Activated T-cell treated with anti-CD3 and anti-CD28 coated beads, Interleukin-2, amount 50 U/mL, for 48 hours (primary cell): ENCODE measurements at regions not wholly inside any gene's neighbourhood (a gene's known extent, or its start where the extent isn't known, plus 50 kb on each side); places are given as distances from the start of the nearest gene placed in this dataset.

ENCODE experiments used
- DNase-seq, 2 experiments: peaks; one replicate each; pipeline ENCODE4 v3.0.0-alpha.2; 2020

DNA sequence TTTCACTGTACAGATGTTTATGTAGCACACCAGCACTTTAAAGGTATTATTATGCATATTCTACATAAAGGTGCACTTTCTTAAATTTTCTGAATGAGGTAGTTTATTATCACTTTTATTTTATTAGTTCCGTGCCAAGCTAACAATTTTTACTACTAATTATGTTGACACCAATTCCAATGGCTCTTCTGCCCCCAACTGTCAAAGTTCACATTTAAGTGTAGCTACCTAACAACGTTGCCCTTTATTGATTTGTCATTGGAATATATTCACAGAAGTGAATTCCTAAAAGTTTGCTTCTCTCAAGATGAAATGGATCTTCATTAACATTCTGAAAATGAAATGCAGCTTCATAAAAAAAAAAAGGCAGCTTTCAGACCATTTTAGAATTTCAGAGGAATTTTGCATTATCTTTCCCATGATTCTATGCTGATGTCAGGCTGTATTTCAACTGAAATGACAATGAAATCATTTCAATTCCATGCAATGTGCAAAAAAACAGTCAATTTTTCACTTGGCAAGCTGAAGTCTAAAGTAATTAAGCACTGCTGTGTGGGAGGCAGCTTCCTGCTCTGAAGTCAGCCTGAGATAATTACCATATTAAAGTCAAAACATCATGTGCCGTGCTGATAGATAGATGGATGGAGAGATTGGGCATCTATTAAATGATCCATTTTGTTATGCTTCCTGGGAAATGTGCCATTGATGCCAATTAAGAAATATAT lies 229.2 kb downstream of the TTLL7 start:
- no peak for DNase-seq

DNA sequence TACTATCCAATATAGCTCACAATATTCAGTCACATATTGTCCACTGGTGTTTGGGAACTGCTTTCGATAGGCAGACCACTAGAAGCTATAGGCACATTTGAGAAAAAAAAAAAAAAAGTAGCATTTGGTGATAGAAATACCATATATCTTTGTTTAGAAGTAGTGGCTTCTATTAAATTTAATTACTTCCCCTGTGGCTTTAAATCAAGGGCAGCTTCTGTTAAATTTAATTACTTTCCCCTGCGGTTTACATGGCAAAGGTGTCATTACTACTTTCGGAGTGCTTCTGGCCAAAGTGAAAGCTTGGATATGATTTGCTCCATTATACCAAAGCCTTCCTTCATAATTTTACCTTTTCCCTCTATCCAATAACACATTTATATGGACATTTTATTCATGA lies 229.9 kb downstream of the TTLL7 start:
- DNase-seq: no peak

DNA sequence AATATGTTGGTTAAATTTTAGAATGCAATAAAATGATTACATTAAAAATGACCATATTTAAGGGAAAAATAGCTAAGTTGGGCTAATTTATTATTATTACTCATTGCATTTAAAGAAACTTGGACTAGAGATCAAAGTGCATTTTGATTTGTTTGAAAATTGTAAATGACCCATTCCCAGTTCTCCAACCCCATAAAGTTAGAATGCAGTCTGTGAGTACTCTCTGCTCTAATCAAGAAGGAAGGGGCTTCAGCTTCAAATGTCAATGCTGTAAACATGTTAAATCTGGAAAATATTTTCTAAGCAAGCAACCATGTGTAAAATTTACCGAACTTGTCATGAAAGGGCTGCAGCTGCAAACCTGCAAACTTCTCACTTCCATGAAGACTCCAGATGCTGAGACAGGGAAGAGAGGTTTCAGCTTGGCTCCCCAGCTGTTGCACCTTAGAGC lies 232.7 kb downstream of the TTLL7 start:
- DNase-seq: no peak

DNA sequence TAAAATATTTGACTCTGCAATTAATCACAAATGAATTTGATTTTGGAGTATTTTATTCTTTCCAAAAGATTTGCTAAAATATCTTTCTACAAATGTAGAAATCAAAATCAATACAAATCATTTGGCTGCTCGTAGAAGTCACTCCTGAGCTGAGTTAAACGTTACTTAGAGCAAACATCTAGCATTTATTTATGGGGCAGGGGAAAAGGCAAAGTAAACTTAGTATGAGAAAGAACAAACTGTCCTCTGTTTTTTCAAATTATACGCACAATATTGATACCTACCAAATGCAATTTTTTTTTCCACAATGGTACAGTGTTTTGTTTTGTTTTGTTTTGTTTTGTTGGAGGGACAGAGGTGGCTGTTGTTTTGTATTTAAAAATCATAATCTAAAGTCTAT lies 233.8 kb downstream of the TTLL7 start:
- DNase-seq: no peak

DNA sequence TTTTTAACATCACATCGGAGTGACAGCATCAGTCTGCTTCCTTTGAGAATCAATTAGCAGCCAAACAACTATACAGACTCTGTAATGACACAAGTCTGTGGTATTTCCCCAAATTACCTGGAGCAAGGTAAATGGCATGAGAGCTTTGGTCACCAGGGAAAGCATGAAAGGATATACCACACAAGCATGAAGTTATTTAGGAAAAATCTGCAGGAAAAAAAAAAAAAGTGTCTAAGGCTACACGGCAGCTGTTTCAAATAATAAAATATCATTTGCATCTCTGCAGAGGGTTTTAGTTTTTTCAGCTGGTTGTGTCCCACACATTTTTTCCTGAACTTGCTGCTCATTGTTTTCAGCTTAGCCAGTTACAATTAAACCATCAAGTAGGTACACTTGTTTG lies 234.7 kb downstream of the TTLL7 start:
- no peak for DNase-seq

DNA sequence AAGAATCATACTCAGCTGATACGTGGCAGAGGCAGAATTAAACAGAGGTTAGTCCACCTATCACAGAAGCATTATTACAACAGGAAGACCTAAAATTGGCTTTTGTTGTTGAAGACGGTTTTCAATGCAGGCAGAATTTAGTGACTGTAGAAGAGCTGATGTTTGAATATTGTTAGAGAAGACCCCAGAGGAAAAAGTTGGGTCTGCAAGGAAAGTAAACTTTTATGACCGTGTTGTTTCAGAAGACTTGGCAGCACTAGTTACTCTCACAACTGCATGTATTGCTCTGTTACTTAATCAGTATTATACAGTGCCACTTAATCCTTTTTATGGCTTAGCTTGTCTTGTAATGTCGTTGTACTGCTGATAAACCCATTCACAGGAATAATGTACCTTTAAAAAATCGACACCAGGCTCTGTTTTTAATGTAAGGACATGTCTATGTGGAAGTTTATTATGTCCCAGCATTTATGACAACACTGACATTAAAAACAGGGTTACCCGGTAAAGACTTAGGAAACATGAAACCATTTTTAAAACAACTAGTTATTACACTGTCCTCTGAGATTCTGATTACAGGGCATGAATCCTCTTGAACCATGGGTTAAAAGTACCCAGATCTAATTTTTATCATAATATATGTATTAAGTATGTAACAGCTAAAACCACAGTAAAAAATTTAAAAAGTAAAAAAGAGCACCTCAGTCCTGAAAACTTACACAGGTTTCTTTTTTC lies 235.4 kb downstream of the TTLL7 start:
- DNase-seq: no peak

DNA sequence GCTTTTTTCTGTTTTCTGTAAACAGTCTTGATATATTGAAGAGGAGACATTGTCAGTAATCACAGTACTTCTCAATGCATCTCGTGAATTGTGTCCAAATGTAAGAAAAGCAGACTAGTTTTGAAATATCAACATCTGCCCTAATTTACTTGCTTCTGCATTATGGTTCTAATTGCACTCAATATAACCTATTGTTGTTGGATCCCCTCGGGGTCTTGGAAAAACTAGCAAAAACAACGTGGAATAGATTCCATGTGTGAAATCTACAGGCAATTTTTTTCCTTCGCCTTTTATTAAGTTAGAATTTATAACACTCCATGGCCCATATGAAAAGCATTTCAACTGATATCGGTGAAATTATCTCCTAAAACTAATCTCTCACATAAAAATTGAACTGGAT lies 236.5 kb downstream of the TTLL7 start:
- DNase-seq: no peak

DNA sequence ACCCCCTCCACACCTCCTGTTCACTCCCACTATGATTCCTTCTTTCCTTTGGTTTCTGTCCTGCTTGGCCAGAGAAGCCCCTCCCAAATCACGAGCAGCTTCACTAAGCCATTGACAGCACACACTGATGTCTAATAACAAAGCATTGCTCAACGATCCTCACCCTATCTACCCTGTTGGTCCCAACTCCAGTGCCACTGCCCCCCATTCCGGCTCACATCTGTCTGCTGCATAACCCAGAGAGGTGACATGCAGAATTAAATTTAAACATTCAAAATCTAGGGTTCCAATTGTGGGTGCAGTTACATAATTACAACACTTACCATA lies 236.9 kb downstream of the TTLL7 start:
- DNase-seq: no peak

DNA sequence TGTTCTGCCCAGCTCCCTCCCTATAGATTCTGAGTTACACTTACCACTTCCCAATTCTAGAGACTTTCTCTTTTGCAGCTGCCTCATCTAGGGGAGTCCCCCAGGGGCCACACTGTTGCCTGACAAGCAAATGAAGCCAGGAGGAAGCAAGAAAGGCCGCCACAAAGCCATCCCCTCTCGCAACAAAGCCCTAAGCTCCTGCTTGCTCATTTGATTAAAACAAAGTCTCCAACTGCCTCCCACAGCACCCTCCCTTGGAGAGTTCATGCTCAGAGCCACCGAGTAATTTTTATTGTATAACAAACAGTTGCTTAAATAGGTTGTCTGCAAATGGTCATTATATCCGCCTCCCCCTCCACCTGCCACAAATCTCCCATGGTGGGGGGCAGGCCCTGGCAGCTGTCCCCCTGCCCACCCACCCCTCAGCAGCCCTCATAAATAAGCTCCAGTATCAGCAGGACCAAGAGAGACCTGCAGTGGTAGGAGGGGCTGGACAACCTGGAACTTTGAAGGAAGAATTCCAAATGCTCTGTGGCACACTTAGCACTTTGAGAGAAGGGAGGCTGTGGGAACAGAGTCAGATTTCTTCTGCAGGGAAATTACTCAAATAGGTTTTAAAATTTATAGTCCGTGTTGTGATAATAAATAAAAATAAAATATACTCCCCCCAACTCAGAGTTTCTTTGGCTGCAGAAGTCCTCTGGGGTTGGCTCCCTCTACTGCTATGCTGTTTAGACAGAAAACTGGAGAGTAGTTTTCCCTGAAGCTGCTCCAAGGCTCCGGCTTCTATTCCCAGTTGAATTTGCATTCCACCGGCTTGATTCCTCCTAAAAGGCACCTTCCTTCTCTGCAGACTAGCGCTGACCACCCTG lies 237.5 kb downstream of the TTLL7 start:
- no peak for DNase-seq

DNA sequence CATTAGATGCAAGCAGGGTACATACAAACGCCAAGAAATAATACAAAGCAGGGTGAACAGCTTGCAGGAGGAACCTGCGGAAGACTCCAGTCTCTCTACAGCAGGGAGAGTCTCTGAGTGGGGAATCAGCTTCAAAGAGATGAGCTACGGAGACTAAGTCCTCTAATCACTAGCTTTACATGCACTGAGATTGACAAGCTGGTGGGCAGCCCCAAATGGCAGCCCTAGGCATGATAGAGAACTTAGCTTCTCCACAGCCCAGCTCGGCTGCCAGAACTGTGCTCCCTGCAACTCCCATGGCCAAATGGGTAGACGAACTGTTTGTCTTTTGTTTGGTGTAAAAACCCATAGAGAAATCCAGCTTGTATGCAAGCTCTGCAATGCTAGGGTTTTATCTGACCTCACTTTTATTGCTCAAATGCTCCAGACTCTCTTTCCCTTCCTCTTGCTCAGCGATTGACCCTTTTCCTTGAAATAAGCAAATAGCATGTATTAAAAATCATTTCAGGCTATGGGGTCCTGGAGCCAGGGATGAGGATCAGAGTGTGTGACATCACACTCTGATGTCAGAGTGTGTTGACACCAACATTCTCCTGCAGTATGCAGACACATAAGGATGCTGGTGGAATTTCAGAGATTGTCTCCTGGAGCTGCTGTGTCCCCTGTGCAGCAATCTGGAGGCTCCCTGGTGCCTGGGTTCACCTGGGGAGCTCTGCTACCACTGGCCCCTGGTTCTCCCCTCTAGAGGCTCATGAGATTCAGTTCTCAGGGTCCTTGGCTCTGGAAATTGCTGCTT lies 238.5 kb downstream of the TTLL7 start:
- no peak for DNase-seq

DNA sequence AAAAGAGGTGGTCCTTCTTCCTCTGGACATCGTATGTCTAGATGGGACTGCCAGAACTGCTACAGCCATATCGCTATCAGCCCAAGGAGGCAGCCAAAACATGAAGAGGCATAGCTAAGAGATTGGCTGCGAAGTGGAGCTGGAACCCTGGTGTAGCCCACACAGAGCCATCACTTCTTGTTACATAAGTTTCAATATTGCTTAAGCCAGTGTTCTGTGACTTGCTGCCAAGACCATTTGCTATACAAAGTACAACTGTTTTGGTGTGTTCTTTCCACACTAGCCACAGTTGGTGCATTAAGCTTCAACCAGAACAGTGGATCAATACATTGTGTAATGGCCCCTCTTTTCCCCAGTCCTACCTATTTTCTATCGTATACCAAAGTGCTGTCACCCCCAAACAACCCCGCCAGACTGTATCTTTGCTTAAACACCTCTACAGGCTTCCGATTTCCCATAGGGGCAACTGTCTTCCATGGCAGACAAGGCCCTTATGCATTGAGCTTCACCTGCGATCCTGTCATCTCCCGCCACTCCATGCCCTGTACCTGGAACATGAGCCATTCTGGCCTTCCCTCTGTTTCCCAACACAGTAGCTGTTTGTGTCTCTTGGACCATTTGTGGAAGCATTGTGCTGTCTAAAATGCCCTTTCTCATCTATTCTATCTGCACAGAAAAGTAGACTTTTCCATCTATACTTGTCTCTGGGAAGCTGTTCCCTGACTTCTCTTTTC lies 241.8 kb downstream of the TTLL7 start:
- no peak for DNase-seq

DNA sequence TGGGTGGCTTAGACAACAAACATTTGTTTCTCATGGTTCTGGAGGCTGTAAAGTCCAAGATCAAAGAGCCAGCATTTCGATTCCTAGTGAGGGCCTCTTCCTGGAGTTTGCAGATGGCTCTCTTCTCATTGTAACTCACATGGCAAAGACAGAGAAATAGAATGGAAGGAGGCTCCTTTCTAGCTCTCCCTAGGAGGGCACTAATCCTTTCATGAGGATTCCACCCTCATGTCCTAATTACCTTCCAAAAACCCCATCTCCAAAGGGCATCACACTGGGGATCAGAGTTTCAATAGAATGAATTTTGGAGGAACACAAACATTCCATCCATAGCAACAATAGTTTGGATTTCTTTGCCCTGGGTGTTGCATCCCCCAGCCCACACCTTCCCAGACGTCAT lies 247.3 kb downstream of the TTLL7 start:
- no peak for DNase-seq

DNA sequence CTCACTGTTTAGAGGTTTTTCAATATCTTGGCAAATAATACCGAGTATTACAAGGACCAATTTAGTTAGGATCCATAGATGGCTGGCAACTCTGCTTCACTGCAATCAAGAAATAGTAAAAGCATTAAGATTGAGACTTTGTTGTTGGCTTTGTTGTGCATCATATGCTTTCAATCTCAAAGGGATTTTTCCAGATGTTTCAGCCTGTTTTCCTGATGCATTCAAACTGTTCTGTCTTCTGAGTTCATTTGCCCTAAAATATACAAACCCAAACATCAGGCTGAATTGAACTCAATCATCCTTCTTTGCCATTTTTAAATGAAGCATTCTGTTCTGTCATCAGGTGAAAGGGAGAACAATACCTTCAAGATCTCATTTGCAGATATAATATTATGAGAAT lies 248.7 kb downstream of the TTLL7 start:
- DNase-seq: no peak

DNA sequence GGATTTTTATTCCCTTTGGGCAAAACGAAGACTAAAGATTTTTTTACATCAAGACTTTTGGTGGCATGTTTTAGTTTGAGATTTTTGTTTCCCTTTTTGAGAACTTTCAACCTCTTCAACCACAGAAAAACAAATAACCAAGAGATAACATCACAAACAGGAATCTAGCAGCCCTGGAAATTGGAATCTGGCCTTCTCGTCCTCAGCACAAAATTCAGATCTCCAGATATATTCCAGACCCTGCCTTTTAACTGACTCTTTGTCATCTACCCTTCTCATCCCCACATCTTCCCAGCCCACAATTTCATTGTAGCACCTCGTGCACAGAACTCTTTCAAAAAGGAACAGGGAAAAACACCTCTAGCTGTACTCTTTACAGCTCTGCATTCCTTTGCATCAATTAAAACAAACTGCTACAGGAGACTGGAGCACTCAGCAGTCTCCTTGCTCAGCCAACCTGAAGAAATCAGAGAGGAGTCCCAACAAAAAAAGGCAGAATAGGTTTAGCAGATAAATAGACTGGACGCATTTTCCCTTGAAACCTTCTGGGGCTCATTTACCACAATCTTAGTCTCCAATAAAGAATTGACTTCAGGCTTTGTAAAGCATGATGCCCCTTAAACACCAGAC lies 251.0 kb downstream of the TTLL7 start:
- no peak for DNase-seq

DNA sequence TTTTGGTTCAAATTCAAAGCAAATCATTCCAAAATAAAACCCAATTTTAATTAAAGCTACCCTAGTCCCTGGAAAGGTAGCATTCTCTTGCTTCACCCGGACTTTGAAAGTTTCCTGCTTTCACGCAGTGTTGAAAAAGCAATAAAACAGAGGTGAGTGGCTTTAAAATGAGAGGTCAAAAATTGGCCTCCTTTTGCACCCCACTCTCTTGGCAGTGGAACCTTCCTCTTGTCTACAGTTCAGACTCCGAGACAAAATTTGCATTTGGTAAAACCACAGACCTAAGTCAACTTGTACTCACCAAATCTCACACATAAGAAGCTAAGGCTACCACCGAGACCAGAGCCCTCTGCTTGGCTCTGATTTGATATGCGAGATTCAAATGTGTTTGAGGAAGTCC lies 252.7 kb downstream of the TTLL7 start:
- no peak for DNase-seq

DNA sequence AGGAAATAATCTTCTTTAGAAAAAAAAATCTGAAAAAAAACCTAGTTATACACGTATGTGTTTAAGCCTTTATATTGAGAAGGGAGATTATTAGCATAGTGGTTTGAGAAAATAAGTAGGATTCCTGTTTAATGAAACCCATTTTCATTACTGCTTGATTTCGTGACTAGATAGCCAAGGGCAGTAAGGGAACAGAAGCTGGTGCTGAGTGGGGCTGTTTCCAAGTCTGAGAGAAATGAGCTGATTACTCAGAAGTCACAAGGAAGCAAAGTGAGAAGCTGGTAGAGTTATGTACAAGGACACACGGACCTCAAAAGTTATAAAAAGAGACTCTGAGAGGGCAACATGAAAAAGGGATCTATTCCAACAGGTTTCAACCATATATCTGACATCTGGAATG lies 256.5 kb downstream of the TTLL7 start:
- DNase-seq: no peak

DNA sequence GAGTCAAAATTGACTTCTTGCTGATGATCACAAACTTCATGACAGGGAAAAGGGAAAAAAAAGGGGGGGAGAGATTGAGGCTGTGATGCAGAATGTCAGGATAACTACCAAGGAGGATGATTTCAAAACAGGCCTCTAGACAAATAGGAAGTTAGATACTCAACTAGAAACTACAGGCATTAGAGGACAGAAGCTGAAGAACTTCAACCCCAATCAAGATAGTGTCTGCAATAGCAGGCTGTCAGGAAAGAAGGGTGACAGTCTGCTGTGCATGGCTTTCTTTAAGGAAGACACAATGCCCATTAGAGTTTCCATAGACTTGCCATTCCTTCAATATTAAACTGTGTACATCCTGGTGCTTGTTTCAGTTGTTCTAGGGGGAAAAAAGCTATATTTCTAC lies 257.2 kb downstream of the TTLL7 start:
- DNase-seq: no peak

DNA sequence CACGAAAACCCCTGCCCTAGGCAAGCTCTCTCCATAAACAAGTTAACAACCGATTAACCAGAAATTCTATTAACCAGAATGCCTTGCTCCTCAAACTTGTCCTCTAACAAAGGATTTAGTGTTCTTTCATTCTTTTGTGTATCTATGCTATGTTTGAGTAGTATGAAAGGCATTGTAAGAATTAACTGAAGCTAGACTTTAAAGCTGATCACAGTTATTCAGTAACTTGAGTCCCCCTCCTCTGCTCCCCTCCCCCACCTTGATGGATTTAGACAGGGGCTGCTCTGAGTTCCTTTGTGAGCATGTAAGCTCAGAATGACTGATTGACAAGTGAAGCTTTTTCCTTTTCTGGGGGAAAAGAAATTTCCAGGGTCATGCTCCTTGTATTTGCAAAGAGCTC lies 257.6 kb downstream of the TTLL7 start:
- DNase-seq: no peak

DNA sequence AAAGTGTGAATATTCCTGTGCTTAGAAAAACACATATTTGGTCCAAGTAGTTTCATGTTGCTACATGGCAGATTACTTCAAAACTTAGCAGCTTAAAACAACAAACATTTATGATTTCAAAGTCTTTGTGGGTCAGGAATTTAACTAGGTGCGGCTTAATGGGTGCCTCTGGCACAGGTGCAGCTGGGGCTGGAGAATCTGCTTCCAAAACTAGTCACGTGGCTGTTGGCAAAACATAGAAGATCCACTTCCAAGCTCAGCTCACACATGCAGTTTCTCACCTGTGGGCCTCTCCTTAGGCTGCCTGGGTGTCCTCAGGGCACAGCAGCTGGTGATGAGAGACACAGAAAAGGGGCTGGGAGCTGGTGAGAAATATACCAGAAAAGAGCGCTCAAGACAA lies 263.4 kb downstream of the TTLL7 start:
- no peak for DNase-seq

DNA sequence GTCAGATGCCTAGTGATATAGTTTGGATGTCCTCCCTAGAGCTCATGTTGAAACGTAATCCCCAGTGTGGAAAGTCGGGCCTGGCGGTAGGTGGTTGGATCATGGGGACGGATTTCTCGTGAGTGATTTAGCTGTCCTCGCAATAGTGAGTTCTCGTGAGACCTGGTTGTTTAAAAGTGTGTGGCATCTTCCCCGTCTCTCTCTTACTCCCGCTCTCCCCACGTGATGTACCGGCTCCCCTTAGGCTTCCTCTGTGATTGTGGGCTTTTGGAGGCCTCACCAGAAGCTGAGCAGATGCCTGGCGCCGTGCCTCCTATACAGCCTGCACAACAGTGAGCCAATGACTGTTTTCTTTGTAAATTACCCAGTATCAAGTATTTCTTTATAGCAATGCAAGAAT lies 264.5 kb downstream of the TTLL7 start:
- DNase-seq: no peak

DNA sequence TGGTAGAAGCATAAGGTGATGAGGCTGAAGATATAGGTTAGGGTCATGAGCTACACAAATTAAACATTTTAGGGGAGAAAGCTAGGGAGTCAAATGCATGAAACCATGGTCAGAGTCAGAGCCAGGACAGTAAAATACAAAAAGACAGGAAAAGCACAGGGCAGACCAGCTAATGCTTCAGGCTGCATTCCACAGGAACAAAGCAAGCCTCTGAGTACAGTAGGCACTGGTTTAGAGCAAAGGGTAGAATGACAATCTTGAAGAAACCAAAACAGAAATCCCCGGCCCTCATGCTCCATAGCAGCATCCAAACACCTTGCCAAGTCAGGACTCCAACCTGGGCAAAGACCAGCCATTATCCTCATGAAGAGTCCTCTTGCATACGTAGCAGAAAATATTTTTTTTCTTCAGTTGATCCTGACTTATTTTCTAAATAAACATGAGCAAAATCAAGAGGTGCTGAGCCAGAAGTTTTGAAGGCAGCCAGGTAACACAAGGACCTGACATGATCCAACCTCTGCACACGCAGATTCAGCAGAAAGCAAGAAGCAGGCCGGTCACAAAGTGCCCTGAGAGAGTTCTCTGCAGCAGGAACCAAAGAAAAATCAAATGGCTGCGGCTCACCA lies 273.1 kb downstream of the TTLL7 start:
- no peak for DNase-seq
